ENCODE measurements at regions not wholly inside any gene's neighbourhood (a gene's known extent, or its start where the extent isn't known, plus 50 kb on each side); places are given as distances from the start of the nearest gene placed in this dataset.

GRCh38 chrX:129161108-129161507 is 362.2 kb downstream of the SMARCA1 start:
- H3K9me3 ChIP-seq (ENCODE audit: control insufficient read depth, low read length), result no peaks in the 10 kb centered on the region
- H3K27ac ChIP-seq, result no peak overlapping the region
- H3K9ac ChIP-seq, result no peak overlapping the region
- TF ChIP-seq CTCF (IDR thresholded peaks at IDR 0.05), result no peak
- H3K4me3 ChIP-seq (ENCODE audit: low read depth, low read length), result no peak overlapping the region
- no peak overlapping the region for H2AFZ ChIP-seq
- H3K27me3 ChIP-seq (ENCODE audit: control insufficient read depth, insufficient read depth, low read length), result no peaks in the 10 kb centered on the region
- H3K4me2 ChIP-seq (ENCODE audit: low read length), result no peak overlapping the region
- no peaks in the 10 kb centered on the region for H3K36me3 ChIP-seq (ENCODE audit: control insufficient read depth, insufficient read depth, low read length)
- no peaks in the 10 kb centered on the region for H3K4me1 ChIP-seq
- no peaks in the 10 kb centered on the region for H3K79me2 ChIP-seq

DNA sequence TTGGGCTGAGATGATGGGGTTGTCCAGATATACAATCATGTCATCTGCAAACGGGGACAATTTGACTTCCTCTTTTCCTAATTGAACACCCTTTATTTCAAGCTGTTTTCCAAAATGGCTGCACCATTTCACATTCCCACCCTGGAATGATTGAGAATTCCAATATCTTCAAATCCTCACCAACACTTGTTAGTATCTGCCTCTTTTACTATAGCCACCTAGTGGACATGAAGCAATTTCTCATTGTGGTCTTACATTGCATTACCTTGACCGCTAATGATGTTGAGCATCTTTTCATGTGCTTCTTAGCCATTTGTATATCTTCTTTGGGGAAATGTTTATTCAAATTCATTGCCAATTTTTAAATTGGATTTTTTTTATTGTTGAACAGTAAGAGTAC is 364.8 kb downstream of the SMARCA1 start:
- Histone ChIP-seq H3K36me3 (ENCODE audit: control insufficient read depth, insufficient read depth, low read length) (no peaks in the 10 kb centered on the region), H2AFZ (no peak overlapping the region), H3K4me2 (ENCODE audit: low read length) (no peak overlapping the region), H3K27me3 (ENCODE audit: control insufficient read depth, insufficient read depth, low read length) (no peaks in the 10 kb centered on the region), H3K4me1 (no peaks in the 10 kb centered on the region), H3K9me3 (ENCODE audit: control insufficient read depth, low read length) (no peaks in the 10 kb centered on the region), H3K9ac (no peak overlapping the region), H3K79me2 (no peaks in the 10 kb centered on the region), H3K4me3 (ENCODE audit: low read depth, low read length) (no peak overlapping the region), H3K27ac (no peak overlapping the region)
- TF ChIP-seq CTCF (IDR thresholded peaks at IDR 0.05), result no peak

GRCh38 chrX:129145840-129146272 is 377.4 kb downstream of the SMARCA1 start:
- no peaks in the 10 kb centered on the region for H3K36me3 ChIP-seq (ENCODE audit: control insufficient read depth, insufficient read depth, low read length)
- H3K79me2 ChIP-seq, result no peaks in the 10 kb centered on the region
- H3K9me3 ChIP-seq (ENCODE audit: control insufficient read depth, low read length), result no peaks in the 10 kb centered on the region
- no peak for TF ChIP-seq CTCF (IDR thresholded peaks at IDR 0.05)
- H3K4me1 ChIP-seq, result no peaks in the 10 kb centered on the region
- no peak overlapping the region for H2AFZ ChIP-seq
- no peak overlapping the region for H3K4me3 ChIP-seq (ENCODE audit: low read depth, low read length)
- H3K4me2 ChIP-seq (ENCODE audit: low read length), result no peak overlapping the region
- no peak overlapping the region for H3K27ac ChIP-seq
- H3K27me3 ChIP-seq (ENCODE audit: control insufficient read depth, insufficient read depth, low read length), result no peaks in the 10 kb centered on the region
- no peak overlapping the region for H3K9ac ChIP-seq

DNA sequence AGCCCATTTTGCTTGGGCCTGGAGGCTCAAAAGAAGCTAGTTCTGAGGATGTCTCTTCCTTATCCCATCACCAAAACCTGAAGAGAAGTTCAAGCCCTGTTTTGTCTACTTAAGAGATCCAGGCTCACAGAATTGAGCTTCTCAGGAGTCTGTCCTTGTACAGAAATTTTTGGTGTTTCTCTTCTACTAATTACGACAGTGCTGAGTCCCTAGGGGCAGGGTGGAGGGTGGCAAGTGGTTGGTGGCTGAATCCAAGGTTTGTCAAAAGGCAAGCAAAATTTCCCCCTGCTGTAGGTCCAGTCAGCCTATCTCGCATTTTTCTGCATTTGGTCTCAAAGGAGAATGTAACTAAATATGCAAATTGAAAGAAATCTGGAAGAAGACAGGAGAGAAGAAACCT is 377.9 kb downstream of the SMARCA1 start:
- H3K4me2 ChIP-seq (ENCODE audit: low read length), result no peak overlapping the region
- no peaks in the 10 kb centered on the region for H3K36me3 ChIP-seq (ENCODE audit: control insufficient read depth, insufficient read depth, low read length)
- H2AFZ ChIP-seq, result no peak overlapping the region
- H3K4me1 ChIP-seq, result no peaks in the 10 kb centered on the region
- no peak for TF ChIP-seq CTCF (IDR thresholded peaks at IDR 0.05)
- H3K4me3 ChIP-seq (ENCODE audit: low read depth, low read length), result no peak overlapping the region
- H3K27ac ChIP-seq, result no peak overlapping the region
- no peaks in the 10 kb centered on the region for H3K79me2 ChIP-seq
- H3K27me3 ChIP-seq (ENCODE audit: control insufficient read depth, insufficient read depth, low read length), result no peaks in the 10 kb centered on the region
- no peak overlapping the region for H3K9ac ChIP-seq
- no peaks in the 10 kb centered on the region for H3K9me3 ChIP-seq (ENCODE audit: control insufficient read depth, low read length)

DNA sequence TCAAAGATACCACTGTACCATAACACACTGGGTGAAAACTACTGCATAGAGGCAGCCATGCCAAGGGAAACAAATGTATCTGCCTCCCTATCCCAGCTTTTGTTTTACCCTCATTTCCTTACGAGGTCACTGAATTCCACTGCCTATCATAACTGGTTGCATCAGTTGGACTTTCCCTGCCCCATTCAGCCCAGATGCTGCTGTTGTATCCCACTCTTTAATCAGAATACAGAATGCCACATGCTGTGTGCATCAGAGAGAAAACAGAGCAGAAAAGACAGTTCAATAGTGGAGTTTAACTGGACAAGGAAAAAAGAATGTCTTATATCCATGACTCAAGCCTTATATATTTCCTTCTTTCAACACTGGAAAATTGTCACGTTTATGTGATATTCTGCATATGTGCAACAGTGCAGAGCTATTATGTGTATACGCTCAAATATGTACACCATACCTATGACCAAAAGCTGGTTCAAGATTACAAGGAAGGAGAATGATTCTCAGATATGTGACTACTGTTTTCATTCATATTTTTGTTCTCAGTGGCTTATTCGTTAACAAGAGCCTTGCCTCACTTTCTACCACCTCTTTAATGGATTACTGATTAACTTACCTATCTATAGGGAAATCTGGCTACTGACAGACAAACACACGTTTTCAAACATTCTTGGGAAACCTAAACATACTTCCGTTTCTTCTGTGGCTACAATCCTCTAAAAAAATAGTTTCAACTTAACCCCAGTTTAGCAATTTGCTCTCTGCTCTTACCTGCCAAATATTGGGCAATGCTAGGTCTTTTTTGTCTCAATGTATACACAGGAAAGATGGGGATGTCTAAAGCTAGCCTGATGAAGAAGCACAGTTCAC is 378.9 kb downstream of the SMARCA1 start:
- H3K27me3 ChIP-seq (ENCODE audit: control insufficient read depth, insufficient read depth, low read length), result no peaks in the 10 kb centered on the region
- no peak overlapping the region for H3K27ac ChIP-seq
- no peak overlapping the region for H3K4me3 ChIP-seq (ENCODE audit: low read depth, low read length)

More for the DNA sequence above, 378.9 kb downstream of the SMARCA1 start:
- Histone ChIP-seq H3K4me2 (ENCODE audit: low read length) (no peak overlapping the region), H3K4me1 (no peaks in the 10 kb centered on the region), H2AFZ (no peak overlapping the region), H3K9me3 (ENCODE audit: control insufficient read depth, low read length) (no peaks in the 10 kb centered on the region), H3K9ac (no peak overlapping the region), H3K79me2 (no peaks in the 10 kb centered on the region), H3K36me3 (ENCODE audit: control insufficient read depth, insufficient read depth, low read length) (no peaks in the 10 kb centered on the region)
- no peak for TF ChIP-seq CTCF (IDR thresholded peaks at IDR 0.05)

Data from parathyroid adenoma (tissue), 2 donors.